Ovary (tissue), 7 donors: ENCODE measurements at regions not wholly inside any gene's neighbourhood (a gene's known extent, or its start where the extent isn't known, plus 50 kb on each side); places are given as distances from the start of the nearest gene placed in this dataset.

Experiments
- DNase-seq, 5 donors: peaks; one replicate each; pipeline ENCODE4 v3.0.0-alpha.2; 2019 to 2020
- H3K27ac ChIP-seq, 2 donors: fragments of 200-600 bp; one replicate each; pipeline versions ENCODE4 v1.5.1 to v1.8.0; 2019 to 2022
- H3K27me3 ChIP-seq: fragments of 200-600 bp; one replicate; pipeline ENCODE4 v1.8.0; 2022
- H3K36me3 ChIP-seq: fragments of 200-600 bp; sonication (generic); one replicate; pipeline ENCODE4 v1.5.1; 2019
- H3K4me1 ChIP-seq: one replicate; pipeline ENCODE4 v1.8.1; 2013; ENCODE audit warnings: mild to moderate bottlenecking, moderate library complexity; ENCODE audit not compliant: insufficient read depth
- H3K4me3 ChIP-seq: fragments of 200-600 bp; sonication (generic); one replicate; pipeline ENCODE4 v1.5.1; 2017
- H3K9me3 ChIP-seq, 2 donors: fragments of 200-600 bp in 1 of 2; sonication (generic) in 1 of 2; one replicate each; pipeline versions ENCODE4 v1.5.1 to v1.8.1; 2013 to 2019; ENCODE audit warnings: mild to moderate bottlenecking in 1 of 2, moderate library complexity in 1 of 2
- EP300 ChIP-seq: sonication (generic); formaldehyde crosslinking; IDR thresholded peaks from one replicate; pipeline ENCODE4 v1.6.1; 2017; ENCODE audit warnings: antibody characterized with exemption
- POLR2A ChIP-seq: fragments of 450-650 bp; IDR thresholded peaks from one replicate; pipeline ENCODE4 v1.6.1; 2017; ENCODE audit warnings: antibody characterized with exemption, mild to moderate bottlenecking, moderate library complexity
- WGBS, 3 donors: extraction: QIAGEN DNeasy Blood & Tissue Kit in 1 of 3; methylation state at CpG; one replicate each; pipeline versions ENCODE4 v1.1.5 to v1.1.7; 2013 to 2017; 5-methylcytosine and 5-hydroxymethylcytosine counted together
- intact Hi-C, 4 donors: fragments of 100-400 bp; cut with DNase I; formaldehyde crosslinking; loops; one replicate each; pipeline versions ENCODE4 v1.11.0 to v1.15.1; 2022 to 2023
- TF ChIP-seq, protein P1 (sequence below), 3 donors: fragments of 450-650 bp in 2 of 3; fragments of 200-600 bp in 1 of 3; IDR thresholded peaks; one replicate each; pipeline versions ENCODE4 v1.5.1 to v1.8.0; 2016 to 2022; ENCODE audit warnings: antibody characterized with exemption in 3 of 3, mild to moderate bottlenecking in 1 of 3
- donor health status: DM: no; HTN: no; CAD: no; lungs with moderate emphysema.
- donor health status: DM: no; HTN: no; CAD: no.
- donor health status: Bipolar disorder and iron deficiency.
- donor health status: DM: no; HTN: no; CAD: no.
- donor health status: DM: yes; HTN: yes; CAD: no.

DNA sequence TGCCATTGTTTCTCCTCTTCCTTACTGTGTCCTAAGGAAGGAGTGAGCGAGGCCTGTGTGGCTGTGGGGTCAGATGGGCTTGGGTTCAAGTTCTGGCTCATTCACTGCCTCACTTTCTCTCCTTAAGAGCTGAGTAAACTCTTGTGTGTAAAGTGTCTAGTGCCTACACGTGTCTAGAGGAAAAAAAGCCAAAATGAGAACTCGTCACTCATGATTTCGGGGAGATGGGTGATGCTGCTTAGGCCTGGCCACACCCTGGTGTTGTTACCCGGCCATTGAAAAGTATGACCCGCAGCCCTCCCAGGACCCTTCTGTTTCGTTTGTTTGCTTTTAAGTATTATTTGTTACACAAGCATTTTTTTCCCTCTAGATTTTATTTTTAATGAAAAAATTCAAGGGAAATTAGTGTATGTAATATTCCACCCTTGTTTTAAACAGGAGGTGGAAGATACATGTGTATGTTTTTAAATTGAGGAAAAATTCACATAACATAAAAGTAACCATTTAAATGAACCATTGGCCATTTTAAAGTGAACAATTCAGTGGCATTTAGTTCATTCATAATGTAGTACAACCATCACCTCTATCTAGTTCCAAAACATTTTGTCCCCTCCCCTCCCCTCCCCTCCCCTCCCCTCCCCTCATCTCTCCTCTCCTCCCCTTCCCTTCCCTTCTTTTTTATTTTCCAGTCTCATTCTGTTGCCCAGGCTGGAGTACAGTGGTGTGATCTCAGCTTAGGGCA lies 71.0 kb downstream of the CEBPB start:
- Histone ChIP-seq H3K27ac (no peak overlapping the region), H3K4me1 (peaks cover 2% of the 10 kb centered on the region)
- intact Hi-C loops = no loop called here

DNA sequence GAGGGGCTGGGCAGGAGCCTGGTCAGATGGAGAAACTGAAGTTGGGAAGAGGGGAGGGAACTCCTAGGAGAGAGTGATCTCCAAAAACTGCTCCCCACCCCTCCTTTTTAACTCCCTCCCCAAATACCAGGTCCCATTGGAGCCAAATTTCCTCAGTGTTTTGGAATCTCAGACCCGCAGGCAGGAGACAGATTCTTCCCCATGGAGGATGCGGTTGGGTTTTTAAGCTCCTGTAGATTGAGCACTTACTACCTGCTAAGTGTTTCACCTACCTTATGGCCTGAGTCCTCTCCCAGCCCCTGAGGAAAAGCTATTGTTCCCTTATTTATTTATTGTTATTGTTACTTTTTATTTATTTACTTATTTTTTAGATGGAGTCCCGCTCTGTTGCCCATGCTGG lies 73.2 kb downstream of the CEBPB start:
- no peaks in the 10 kb centered on the region for H3K27me3 ChIP-seq
- WGBS, 3 donors = 72 to 77% (median 72%) methylated on average over 3 of the region's 3 CpGs
- no peak overlapping the region for H3K27ac ChIP-seq
- DNase-seq = no peak
- peaks cover 5% of the 10 kb centered on the region for H3K4me1 ChIP-seq
- no peaks in the 10 kb centered on the region for H3K9me3 ChIP-seq
- H3K4me3 ChIP-seq = no peak overlapping the region
- TF ChIP-seq, protein P1, sequence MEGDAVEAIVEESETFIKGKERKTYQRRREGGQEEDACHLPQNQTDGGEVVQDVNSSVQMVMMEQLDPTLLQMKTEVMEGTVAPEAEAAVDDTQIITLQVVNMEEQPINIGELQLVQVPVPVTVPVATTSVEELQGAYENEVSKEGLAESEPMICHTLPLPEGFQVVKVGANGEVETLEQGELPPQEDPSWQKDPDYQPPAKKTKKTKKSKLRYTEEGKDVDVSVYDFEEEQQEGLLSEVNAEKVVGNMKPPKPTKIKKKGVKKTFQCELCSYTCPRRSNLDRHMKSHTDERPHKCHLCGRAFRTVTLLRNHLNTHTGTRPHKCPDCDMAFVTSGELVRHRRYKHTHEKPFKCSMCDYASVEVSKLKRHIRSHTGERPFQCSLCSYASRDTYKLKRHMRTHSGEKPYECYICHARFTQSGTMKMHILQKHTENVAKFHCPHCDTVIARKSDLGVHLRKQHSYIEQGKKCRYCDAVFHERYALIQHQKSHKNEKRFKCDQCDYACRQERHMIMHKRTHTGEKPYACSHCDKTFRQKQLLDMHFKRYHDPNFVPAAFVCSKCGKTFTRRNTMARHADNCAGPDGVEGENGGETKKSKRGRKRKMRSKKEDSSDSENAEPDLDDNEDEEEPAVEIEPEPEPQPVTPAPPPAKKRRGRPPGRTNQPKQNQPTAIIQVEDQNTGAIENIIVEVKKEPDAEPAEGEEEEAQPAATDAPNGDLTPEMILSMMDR (IDR thresholded peaks at IDR 0.05) = no peak
- TF ChIP-seq POLR2A = no peak
- TF ChIP-seq EP300 = no peak
- H3K36me3 ChIP-seq = no peaks in the 10 kb centered on the region
- intact Hi-C loops = no loop called here

More for the DNA sequence above, 71.0 kb downstream of the CEBPB start:
- 90 to 92% (median 92%) methylated on average over 7 of the region's 7 CpGs for WGBS, 3 donors
- Histone ChIP-seq H3K4me3 (no peak overlapping the region), H3K9me3 (no peaks in the 10 kb centered on the region), H3K27me3 (no peaks in the 10 kb centered on the region), H3K36me3 (no peaks in the 10 kb centered on the region)
- TF ChIP-seq, protein P1 (IDR thresholded peaks at IDR 0.05) = no peak
- TF ChIP-seq POLR2A (no peak), EP300 (no peak)
- DNase-seq = no peak

DNA sequence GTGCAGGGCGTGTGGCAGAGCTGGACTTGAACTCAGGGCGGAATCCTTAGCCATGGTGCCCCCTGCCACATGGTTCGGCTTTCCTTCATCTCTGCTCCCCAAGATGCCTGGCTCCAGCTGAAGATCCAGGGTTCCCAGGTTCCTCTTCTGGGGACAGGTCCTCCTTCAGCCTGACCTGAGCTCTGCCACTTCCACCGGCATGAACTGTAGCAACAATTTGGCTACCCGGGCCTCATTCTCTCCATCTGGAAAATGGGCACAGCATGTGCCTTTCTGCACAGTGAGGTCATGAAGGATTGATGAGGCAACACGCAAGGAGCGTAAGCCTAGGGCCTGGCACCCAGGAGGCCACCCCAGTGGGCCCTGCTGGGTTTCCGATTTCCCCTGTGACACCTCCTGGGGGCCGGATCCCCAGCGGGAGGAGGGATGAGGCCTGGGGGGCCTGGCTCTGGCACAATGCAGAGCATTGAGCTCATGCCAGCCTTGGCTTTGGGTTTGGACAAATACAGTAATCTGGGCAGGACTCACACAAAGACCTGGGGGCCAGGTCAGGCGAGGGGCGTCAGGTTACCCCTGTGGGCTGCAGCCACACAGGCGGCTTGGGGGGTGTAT lies 74.0 kb downstream of the CEBPB start:
- H3K36me3 ChIP-seq = no peaks in the 10 kb centered on the region
- no peaks in the 10 kb centered on the region for H3K27me3 ChIP-seq
- no peak overlapping the region for H3K4me3 ChIP-seq
- intact Hi-C loops = loop anchor here in 1 of 4 donors (5.0 kb wide), 1 partner anchor 1298 kb away; no protein-coding TSS in a partner anchor
- WGBS, 3 donors = 90 to 99% (median 93%) methylated on average over 13 of the region's 13 CpGs
- no peak for TF ChIP-seq EP300
- TF ChIP-seq POLR2A = no peak
- TF ChIP-seq, protein P1 (IDR thresholded peaks at IDR 0.05) = no peak
- no peak overlapping the region for H3K27ac ChIP-seq
- H3K9me3 ChIP-seq = no peaks in the 10 kb centered on the region
- H3K4me1 ChIP-seq = peaks cover 5% of the 10 kb centered on the region
- no peak for DNase-seq

DNA sequence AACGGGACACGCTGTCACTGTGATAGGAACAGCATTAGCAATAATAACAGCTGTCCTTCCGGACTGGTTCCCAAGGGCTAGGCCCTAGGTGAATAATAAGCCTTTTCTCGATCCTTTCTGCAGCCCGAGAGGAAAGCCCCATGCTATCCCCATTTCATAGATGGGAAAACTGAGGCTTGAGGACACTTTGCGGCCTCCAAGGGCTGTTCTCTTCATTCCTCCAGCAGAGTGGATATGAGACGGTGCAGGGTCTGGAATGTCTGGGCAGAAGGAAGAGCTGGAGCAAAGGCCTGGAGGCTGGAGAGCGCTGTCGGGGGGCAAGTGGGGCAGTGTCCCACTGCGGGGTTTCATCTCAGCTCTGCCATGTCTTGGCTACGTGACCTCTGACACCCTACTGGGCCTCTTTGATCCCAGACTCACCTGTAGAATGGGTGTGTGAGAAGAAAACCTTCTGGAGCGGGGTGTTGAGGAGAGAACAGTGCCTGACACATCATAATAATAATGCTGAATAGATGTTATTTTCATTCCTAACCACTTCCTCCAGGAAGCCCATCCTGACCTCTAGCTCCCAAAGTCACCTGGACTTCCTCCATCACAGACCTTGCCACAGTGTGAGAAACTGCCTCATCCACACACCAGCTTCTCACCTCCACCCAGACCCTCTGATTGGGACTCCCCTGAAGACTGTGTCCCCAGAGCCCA lies 74.8 kb downstream of the CEBPB start:
- Histone ChIP-seq H3K4me3 (no peak overlapping the region), H3K4me1 (peaks cover 3% of the 10 kb centered on the region), H3K36me3 (no peaks in the 10 kb centered on the region), H3K27me3 (no peaks in the 10 kb centered on the region), H3K9me3 (no peaks in the 10 kb centered on the region), H3K27ac (no peak overlapping the region)
- no peak for DNase-seq
- no peak for TF ChIP-seq POLR2A
- TF ChIP-seq EP300 = no peak
- TF ChIP-seq, protein P1 (IDR thresholded peaks at IDR 0.05) = no peak
- intact Hi-C loops = loop anchor here in 1 of 4 donors (5.0 kb wide), 1 partner anchor 1297 kb away; no protein-coding TSS in a partner anchor
- 95% methylated on average over 12 of the region's 12 CpGs for WGBS, 3 donors
